Kasumi-1 (cell line): ENCODE measurements at regions not wholly inside any gene's neighbourhood (a gene's known extent, or its start where the extent isn't known, plus 50 kb on each side); places are given as distances from the start of the nearest gene placed in this dataset.
A peak's percentile ranks its signal among the peaks of the same experiment; 100 is the strongest.

Experiments used
- DNase-seq, 2 experiments: peaks; one replicate each; lab custom pipeline; 2025; lab: John Stamatoyannopoulos, UW

- no peak for DNase-seq
Measured at GRCh38 chr13:55467476-55467875, 1673.2 kb upstream of the PRR20A start.

GRCh38 chr13:55483626-55484158, 1657.0 kb upstream of the PRR20A start:
- DNase-seq, result no peak

GRCh38 chr13:55493297-55493696, 1647.4 kb upstream of the PRR20A start:
- no peak for DNase-seq

GRCh38 chr13:55497486-55497885, 1643.2 kb upstream of the PRR20A start:
- DNase-seq, result no peak

GRCh38 chr13:55500694-55501093, 1640.0 kb upstream of the PRR20A start:
- no peak for DNase-seq

GRCh38 chr13:55516610-55517009, 1624.1 kb upstream of the PRR20A start:
- DNase-seq, result no peak

GRCh38 chr13:55517312-55517711, 1623.4 kb upstream of the PRR20A start:
- DNase-seq, result peak; percentile 25 to 27

GRCh38 chr13:55528434-55528833, 1612.3 kb upstream of the PRR20A start:
- DNase-seq, result no peak

GRCh38 chr13:55534306-55534705, 1606.4 kb upstream of the PRR20A start:
- DNase-seq, result no peak

GRCh38 chr13:55538424-55538823, 1602.3 kb upstream of the PRR20A start:
- no peak for DNase-seq

GRCh38 chr13:55543053-55543452, 1597.7 kb upstream of the PRR20A start:
- DNase-seq, result no peak

GRCh38 chr13:55550624-55551023, 1590.1 kb upstream of the PRR20A start:
- no peak for DNase-seq

GRCh38 chr13:55553701-55554100, 1587.0 kb upstream of the PRR20A start:
- no peak for DNase-seq

GRCh38 chr13:55554741-55555140, 1586.0 kb upstream of the PRR20A start:
- no peak for DNase-seq

GRCh38 chr13:55560331-55560730, 1580.4 kb upstream of the PRR20A start:
- DNase-seq, result no peak

GRCh38 chr13:55563267-55563666, 1577.5 kb upstream of the PRR20A start:
- DNase-seq, result no peak

- no peak for DNase-seq
Measured at GRCh38 chr13:55566334-55566733, 1574.4 kb upstream of the PRR20A start.

- DNase-seq, result no peak
Measured at GRCh38 chr13:55566779-55567178, 1573.9 kb upstream of the PRR20A start.

- no peak for DNase-seq
Measured at GRCh38 chr13:55567721-55568625, 1572.7 kb upstream of the PRR20A start.

- no peak for DNase-seq
Measured at GRCh38 chr13:55569082-55569481, 1571.6 kb upstream of the PRR20A start.

GRCh38 chr13:55569514-55569913, 1571.2 kb upstream of the PRR20A start:
- no peak for DNase-seq

- no peak for DNase-seq
Measured at GRCh38 chr13:55570371-55570770, 1570.3 kb upstream of the PRR20A start.

GRCh38 chr13:55571237-55571867, 1569.4 kb upstream of the PRR20A start:
- no peak for DNase-seq
